HuH-7.5 (cell line): ENCODE measurements at regions not wholly inside any gene's neighbourhood (a gene's known extent, or its start where the extent isn't known, plus 50 kb on each side); places are given as distances from the start of the nearest gene placed in this dataset.

Experiments
- DNase-seq: peaks from one replicate; pipeline ENCODE4 v3.0.0; 2011; ENCODE audit warnings: low spot score

GRCh38 chr2:42895134-42895790 lies 102.9 kb upstream of the HAAO start:
- DNase-seq, result no peak

GRCh38 chr2:42893047-42893758 lies 100.8 kb upstream of the HAAO start:
- DNase-seq, result no peak

- DNase-seq, result no peak
Observed at GRCh38 chr2:42890791-42891355, 98.5 kb upstream of the HAAO start.

GRCh38 chr2:42888321-42889245 lies 96.2 kb upstream of the HAAO start:
- no peak for DNase-seq

- no peak for DNase-seq
Observed at GRCh38 chr2:42886921-42887320, 94.5 kb upstream of the HAAO start.

GRCh38 chr2:42882756-42883155 lies 90.4 kb upstream of the HAAO start:
- no peak for DNase-seq

GRCh38 chr2:42881732-42882131 lies 89.3 kb upstream of the HAAO start:
- no peak for DNase-seq

GRCh38 chr2:42880738-42881690 lies 88.6 kb upstream of the HAAO start:
- no peak for DNase-seq

GRCh38 chr2:42879913-42880737 lies 87.7 kb upstream of the HAAO start:
- no peak for DNase-seq

- no peak for DNase-seq
Observed at GRCh38 chr2:42879121-42879705, 86.8 kb upstream of the HAAO start.

GRCh38 chr2:42878581-42878980 lies 86.2 kb upstream of the HAAO start:
- DNase-seq, result no peak

- no peak for DNase-seq
Observed at GRCh38 chr2:42877936-42878335, 85.6 kb upstream of the HAAO start.

GRCh38 chr2:42877511-42877910 lies 85.1 kb upstream of the HAAO start:
- no peak for DNase-seq

- no peak for DNase-seq
Observed at GRCh38 chr2:42876326-42876751, 84.0 kb upstream of the HAAO start.

- no peak for DNase-seq
Observed at GRCh38 chr2:42875880-42876279, 83.5 kb upstream of the HAAO start.

- no peak for DNase-seq
Observed at GRCh38 chr2:42874949-42875801, 82.8 kb upstream of the HAAO start.

GRCh38 chr2:42872721-42873120 lies 80.3 kb upstream of the HAAO start:
- no peak for DNase-seq

GRCh38 chr2:42871372-42871771 lies 79.0 kb upstream of the HAAO start:
- no peak for DNase-seq

- DNase-seq, result no peak
Observed at GRCh38 chr2:42868874-42869273, 76.5 kb upstream of the HAAO start.
